ENCODE measurements at regions not wholly inside any gene's neighbourhood (a gene's known extent, or its start where the extent isn't known, plus 50 kb on each side); places are given as distances from the start of the nearest gene placed in this dataset.

GRCh38 chr10:53379956-53380355 is 607.4 kb upstream of the MBL2 start:
- Histone ChIP-seq H3K4me1 (no peaks in the 10 kb centered on the region), H3K4me3 (no peak overlapping the region), H3K9me3 (no peaks in the 10 kb centered on the region; the same call in 2 of the 3 replicates), H3K4me2 (no peak overlapping the region), H3K27ac (no peak overlapping the region)
- WGBS (ENCODE audit: missing lambda C conversion rate), result 4% methylated on average over 1 of the region's 1 CpG
- CTCF ChIA-PET, result no interaction called here
- no peak for ATAC-seq
- POLR2A ChIA-PET, result no interaction called here
- no peak for DNase-seq (ENCODE audit: low read depth in 1 of 2, low spot score in 1 of 2)
- no peak for FAIRE-seq
- TF ChIP-seq CEBPB (IDR thresholded peaks at IDR 0.05) (no peak), RNF2 (IDR thresholded peaks at IDR 0.05; ENCODE audit: borderline replicate concordance, low read depth) (no peak), HOXA7 (CRISPR knock-in tag; IDR thresholded peaks at IDR 0.05) (no peak), RAD21 (conservative IDR thresholded peaks at IDR 0.05 in 1 of 2, IDR thresholded peaks at IDR 0.05 in 1 of 2) (no peak), FOSB (CRISPR knock-in tag; IDR thresholded peaks at IDR 0.05) (no peak), FOSL2 (IDR thresholded peaks at IDR 0.05) (no peak), FOSL2 (CRISPR knock-in tag; IDR thresholded peaks at IDR 0.05) (no peak), NR3C1 (IDR thresholded peaks at IDR 0.05) (no peak), EHF (CRISPR knock-in tag; IDR thresholded peaks at IDR 0.05) (no peak), POLR2AphosphoS2 (conservative IDR thresholded peaks at IDR 0.05; ENCODE audit: low read length) (no peak), RARB (CRISPR knock-in tag; IDR thresholded peaks at IDR 0.05) (no peak), RCOR1 (IDR thresholded peaks at IDR 0.05; ENCODE audit: low read depth, low read length) (no peak), ZNF302 (CRISPR knock-in tag; IDR thresholded peaks at IDR 0.05) (no peak), HDAC2 (IDR thresholded peaks at IDR 0.05) (no peak), GATA3 (IDR thresholded peaks at IDR 0.05; ENCODE audit: borderline replicate concordance) (no peak)

DNA sequence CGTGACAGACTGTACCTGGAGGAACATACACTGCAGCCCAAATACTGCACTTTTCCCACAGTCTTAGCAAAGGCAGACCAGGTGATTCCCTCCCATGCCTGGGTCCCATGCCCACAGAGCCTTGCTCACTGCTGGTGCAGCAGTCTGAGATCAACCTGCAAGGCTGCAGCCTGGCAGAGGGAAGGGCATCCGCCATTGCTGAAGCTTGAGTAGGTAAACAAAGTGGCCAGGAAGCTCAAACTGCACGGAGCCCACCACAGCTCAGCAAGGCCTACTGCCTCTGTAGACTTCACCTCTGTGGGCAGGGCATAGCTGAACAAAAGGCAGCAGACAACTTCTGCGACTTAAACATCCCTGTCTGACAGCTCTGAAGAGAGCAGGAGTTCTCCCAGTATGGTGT is 597.8 kb upstream of the MBL2 start:
- ChIA-PET CTCF (no interaction called here), POLR2A (no interaction called here)
- 0% methylated on average over 3 of the region's 4 CpGs for WGBS (ENCODE audit: missing lambda C conversion rate)
- FAIRE-seq (no peak), ATAC-seq (no peak), DNase-seq (ENCODE audit: low read depth in 1 of 2, low spot score in 1 of 2) (no peak)
- H3K27ac ChIP-seq, result no peak overlapping the region
- TF ChIP-seq HOXA7 (CRISPR knock-in tag; IDR thresholded peaks at IDR 0.05), result no peak
- no peak for TF ChIP-seq GATA3 (IDR thresholded peaks at IDR 0.05; ENCODE audit: borderline replicate concordance)
- no peak for TF ChIP-seq FOXS1 (CRISPR knock-in tag; IDR thresholded peaks at IDR 0.05)
- no peaks in the 10 kb centered on the region for H3K9me3 ChIP-seq
- H3K4me2 ChIP-seq, result no peak overlapping the region
- no peak overlapping the region for H3K4me3 ChIP-seq
- H3K4me1 ChIP-seq, result no peaks in the 10 kb centered on the region

- Histone ChIP-seq H3K27ac (no peak overlapping the region), H3K4me3 (no peak overlapping the region), H3K4me2 (no peak overlapping the region), H3K4me1 (no peaks in the 10 kb centered on the region), H3K9me3 (no peaks in the 10 kb centered on the region)
- WGBS (ENCODE audit: missing lambda C conversion rate), result 2% methylated on average over 2 of the region's 2 CpGs
- ATAC-seq (no peak), DNase-seq (ENCODE audit: low read depth in 1 of 2, low spot score in 1 of 2) (no peak), FAIRE-seq (no peak)
- no peak for TF ChIP-seq HEYL (CRISPR knock-in tag; IDR thresholded peaks at IDR 0.05)
- TF ChIP-seq PHF8 (IDR thresholded peaks at IDR 0.05; ENCODE audit: borderline replicate concordance, low read depth), result no peak
- no peak for TF ChIP-seq FOSB (CRISPR knock-in tag; IDR thresholded peaks at IDR 0.05)
- no peak for TF ChIP-seq CHD2 (IDR thresholded peaks at IDR 0.05; ENCODE audit: low read length, partially characterized antibody)
- TF ChIP-seq TFCP2L1 (CRISPR knock-in tag; IDR thresholded peaks at IDR 0.05), result no peak
- TF ChIP-seq, protein P1, sequence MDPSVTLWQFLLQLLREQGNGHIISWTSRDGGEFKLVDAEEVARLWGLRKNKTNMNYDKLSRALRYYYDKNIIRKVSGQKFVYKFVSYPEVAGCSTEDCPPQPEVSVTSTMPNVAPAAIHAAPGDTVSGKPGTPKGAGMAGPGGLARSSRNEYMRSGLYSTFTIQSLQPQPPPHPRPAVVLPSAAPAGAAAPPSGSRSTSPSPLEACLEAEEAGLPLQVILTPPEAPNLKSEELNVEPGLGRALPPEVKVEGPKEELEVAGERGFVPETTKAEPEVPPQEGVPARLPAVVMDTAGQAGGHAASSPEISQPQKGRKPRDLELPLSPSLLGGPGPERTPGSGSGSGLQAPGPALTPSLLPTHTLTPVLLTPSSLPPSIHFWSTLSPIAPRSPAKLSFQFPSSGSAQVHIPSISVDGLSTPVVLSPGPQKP (IDR thresholded peaks at IDR 0.05; ENCODE audit: low read depth, low read length), result no peak
- no peak for TF ChIP-seq CBX2 (IDR thresholded peaks at IDR 0.05; ENCODE audit: borderline replicate concordance, low read depth)
- no peak for TF ChIP-seq POLR2AphosphoS2 (conservative IDR thresholded peaks at IDR 0.05; ENCODE audit: low read length)
- no peak for TF ChIP-seq RFX5 (IDR thresholded peaks at IDR 0.05)
- TF ChIP-seq ESRRA (IDR thresholded peaks at IDR 0.05; ENCODE audit: borderline replicate concordance, low read length), result no peak
- no peak for TF ChIP-seq MAZ (IDR thresholded peaks at IDR 0.05; ENCODE audit: borderline replicate concordance, low read depth, low read length)
- no peak for TF ChIP-seq HOXB5 (CRISPR knock-in tag; IDR thresholded peaks at IDR 0.05)
- TF ChIP-seq RCOR1 (IDR thresholded peaks at IDR 0.05; ENCODE audit: low read depth, low read length), result no peak
- TF ChIP-seq JUNB (IDR thresholded peaks at IDR 0.05), result no peak
- TF ChIP-seq FOXS1 (CRISPR knock-in tag; IDR thresholded peaks at IDR 0.05), result no peak
- TF ChIP-seq, protein P2, sequence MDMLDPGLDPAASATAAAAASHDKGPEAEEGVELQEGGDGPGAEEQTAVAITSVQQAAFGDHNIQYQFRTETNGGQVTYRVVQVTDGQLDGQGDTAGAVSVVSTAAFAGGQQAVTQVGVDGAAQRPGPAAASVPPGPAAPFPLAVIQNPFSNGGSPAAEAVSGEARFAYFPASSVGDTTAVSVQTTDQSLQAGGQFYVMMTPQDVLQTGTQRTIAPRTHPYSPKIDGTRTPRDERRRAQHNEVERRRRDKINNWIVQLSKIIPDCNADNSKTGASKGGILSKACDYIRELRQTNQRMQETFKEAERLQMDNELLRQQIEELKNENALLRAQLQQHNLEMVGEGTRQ (IDR thresholded peaks at IDR 0.05), result no peak
- TF ChIP-seq, protein P3, sequence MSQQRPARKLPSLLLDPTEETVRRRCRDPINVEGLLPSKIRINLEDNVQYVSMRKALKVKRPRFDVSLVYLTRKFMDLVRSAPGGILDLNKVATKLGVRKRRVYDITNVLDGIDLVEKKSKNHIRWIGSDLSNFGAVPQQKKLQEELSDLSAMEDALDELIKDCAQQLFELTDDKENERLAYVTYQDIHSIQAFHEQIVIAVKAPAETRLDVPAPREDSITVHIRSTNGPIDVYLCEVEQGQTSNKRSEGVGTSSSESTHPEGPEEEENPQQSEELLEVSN (IDR thresholded peaks at IDR 0.05; ENCODE audit: borderline replicate concordance, low read depth), result no peak
- TF ChIP-seq SREBF2 (IDR thresholded peaks at IDR 0.05), result no peak
- POLR2A ChIA-PET, result no interaction called here
- CTCF ChIA-PET, result no interaction called here
Observed at GRCh38 chr10:53361936-53362335, 589.4 kb upstream of the MBL2 start.

Data from A549 (cell line).